DND-41 (cell line): ENCODE measurements at regions not wholly inside any gene's neighbourhood (a gene's known extent, or its start where the extent isn't known, plus 50 kb on each side); places are given as distances from the start of the nearest gene placed in this dataset.

Experiments used
- ATAC-seq: fragments of 200-7000 bp; cut with Tn5 transposase; 3 replicates; pipeline ENCODE4 v1.9.1; 2021; ENCODE audit warnings: low read depth; ENCODE audit not compliant: insufficient read depth
- DNase-seq: peaks from one replicate; pipeline ENCODE4 v3.0.0-alpha.2; 2020
- H2AFZ ChIP-seq: 2 replicates; pipeline ENCODE4 v1.6.0; 2012; ENCODE audit warnings: low read depth, low read length
- H3K27ac ChIP-seq: 2 replicates; pipeline ENCODE4 v1.5.1; 2012; ENCODE audit warnings: low read length, inconsistent platforms
- H3K27me3 ChIP-seq: fragments of 200-600 bp; sonication (generic); 2 replicates; pipeline ENCODE4 v1.6.0; 2012; ENCODE audit warnings: low read length, mild to moderate bottlenecking, inconsistent platforms; ENCODE audit not compliant: insufficient read depth, poor library complexity
- H3K36me3 ChIP-seq: 2 replicates; pipeline ENCODE4 v1.5.1; 2012; ENCODE audit warnings: low read length, inconsistent platforms; ENCODE audit not compliant: insufficient read depth
- H3K4me1 ChIP-seq: 2 replicates; pipeline ENCODE4 v1.5.1; 2012; ENCODE audit warnings: mild to moderate bottlenecking, low read length; ENCODE audit not compliant: insufficient read depth
- H3K4me2 ChIP-seq: 2 replicates; pipeline ENCODE4 v1.6.0; 2012; ENCODE audit warnings: mild to moderate bottlenecking, moderate library complexity, low read length, inconsistent platforms; ENCODE audit not compliant: insufficient read depth
- H3K4me3 ChIP-seq, 2 experiments: fragments of 200-600 bp in 1 of 2; shearing (Covaris generic) in 1 of 2; 2 replicates each; pipeline ENCODE4 v1.5.1; 2012 to 2016; ENCODE audit warnings: inconsistent platforms in 2 of 2, low read length in 2 of 2, mild to moderate bottlenecking in 2 of 2, low read depth in 1 of 2, moderate library complexity in 1 of 2
- H3K79me2 ChIP-seq: 2 replicates; pipeline ENCODE4 v1.6.0; 2012; ENCODE audit warnings: low read length, inconsistent platforms; ENCODE audit not compliant: insufficient read depth
- H3K9ac ChIP-seq: 2 replicates; pipeline ENCODE4 v1.6.0; 2012; ENCODE audit warnings: low read depth, mild to moderate bottlenecking, inconsistent platforms, low read length, moderate library complexity
- H3K9me3 ChIP-seq: 2 replicates; pipeline ENCODE4 v1.5.1; 2012; ENCODE audit warnings: low read length, moderate library complexity, mild to moderate bottlenecking, inconsistent platforms; ENCODE audit not compliant: insufficient read depth, severe bottlenecking
- H4K20me1 ChIP-seq: 2 replicates; pipeline ENCODE4 v1.6.0; 2012; ENCODE audit warnings: low read length; ENCODE audit not compliant: insufficient read depth
- CTCF ChIP-seq: IDR thresholded peaks from 2 replicates; pipeline ENCODE4 v1.5.1; 2012; ENCODE audit warnings: borderline replicate concordance, low read length, moderate library complexity, mild to moderate bottlenecking; ENCODE audit not compliant: poor library complexity, severe bottlenecking; ENCODE audit errors: extremely low read depth
- EZH2 ChIP-seq: IDR thresholded peaks from 3 replicates; pipeline ENCODE4 v1.6.1; 2012; ENCODE audit warnings: borderline replicate concordance, low read depth, mild to moderate bottlenecking, moderate library complexity, low read length, inconsistent platforms; ENCODE audit not compliant: severe bottlenecking

GRCh38 chr10:119996944-119997343 lies 104.4 kb downstream of the SEC23IP start:
- no peak for ATAC-seq
- Histone ChIP-seq H3K4me3 (no peak overlapping the region), H3K79me2 (no peaks in the 10 kb centered on the region), H3K27me3 (peaks cover 10% of the 10 kb centered on the region), H3K27ac (no peak overlapping the region), H4K20me1 (no peaks in the 10 kb centered on the region), H2AFZ (no peak overlapping the region), H3K4me1 (no peaks in the 10 kb centered on the region), H3K4me2 (no peak overlapping the region), H3K36me3 (no peaks in the 10 kb centered on the region), H3K9ac (no peak overlapping the region), H3K9me3 (no peaks in the 10 kb centered on the region)
- DNase-seq = no peak
- TF ChIP-seq EZH2 (no peak), CTCF (no peak)

- TF ChIP-seq CTCF (no peak), EZH2 (no peak)
- Histone ChIP-seq H3K9me3 (no peaks in the 10 kb centered on the region), H3K36me3 (no peaks in the 10 kb centered on the region)
Measured at GRCh38 chr10:119997429-119997828, 104.9 kb downstream of the SEC23IP start.

DNA sequence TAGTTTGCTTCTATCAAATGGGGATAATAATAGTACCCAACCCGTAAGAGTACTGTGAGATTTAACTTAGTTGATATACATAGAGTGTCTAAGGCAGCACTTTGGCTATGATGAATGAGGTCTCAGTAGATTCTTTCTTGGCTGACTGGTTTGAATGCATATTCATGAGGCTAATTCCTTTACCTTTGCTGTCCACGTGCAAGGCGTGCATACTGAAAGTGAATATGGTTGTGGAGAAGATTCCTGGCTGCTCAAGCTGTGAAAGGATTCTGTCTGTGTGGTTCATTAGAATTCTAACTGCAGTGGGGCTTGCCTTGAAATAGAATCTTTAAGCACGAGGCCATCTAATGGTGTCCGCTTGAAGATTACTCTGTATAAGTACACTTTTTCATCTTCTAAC lies 110.3 kb downstream of the SEC23IP start:
- Histone ChIP-seq H3K36me3 (no peaks in the 10 kb centered on the region), H2AFZ (no peak overlapping the region), H3K4me2 (no peak overlapping the region), H3K4me3 (no peak overlapping the region), H3K9ac (no peak overlapping the region), H3K9me3 (no peaks in the 10 kb centered on the region), H3K27ac (no peak overlapping the region), H3K27me3 (no peaks in the 10 kb centered on the region), H4K20me1 (no peaks in the 10 kb centered on the region), H3K4me1 (no peaks in the 10 kb centered on the region), H3K79me2 (no peaks in the 10 kb centered on the region)
- no peak for DNase-seq
- TF ChIP-seq EZH2 (no peak), CTCF (no peak)
- ATAC-seq = no peak

More at GRCh38 chr10:119997429-119997828, 104.9 kb downstream of the SEC23IP start:
- H3K4me2 ChIP-seq = no peak overlapping the region
- H4K20me1 ChIP-seq = no peaks in the 10 kb centered on the region
- no peaks in the 10 kb centered on the region for H3K79me2 ChIP-seq
- no peak overlapping the region for H3K9ac ChIP-seq
- H3K27ac ChIP-seq = no peak overlapping the region
- no peaks in the 10 kb centered on the region for H3K4me1 ChIP-seq
- DNase-seq (no peak), ATAC-seq (no peak)
- H3K4me3 ChIP-seq = no peak overlapping the region
- H3K27me3 ChIP-seq = peaks cover 5% of the 10 kb centered on the region
- H2AFZ ChIP-seq = no peak overlapping the region
